RWPE2 (cell line): ENCODE measurements at regions not wholly inside any gene's neighbourhood (a gene's known extent, or its start where the extent isn't known, plus 50 kb on each side); places are given as distances from the start of the nearest gene placed in this dataset.

ENCODE experiments used
- ATAC-seq: fragments of 200-7000 bp; cut with Tn5 transposase; 3 replicates; pipeline ENCODE4 v1.9.1; 2021; ENCODE audit warnings: low read depth
- DNase-seq: peaks from one replicate; pipeline ENCODE4 v3.0.0-alpha.2; 2020; ENCODE audit warnings: low spot score
- H3K27ac ChIP-seq: fragments of 450-650 bp; 2 replicates; pipeline ENCODE4 v1.5.1; 2017; ENCODE audit warnings: mild to moderate bottlenecking; ENCODE audit not compliant: poor library complexity, severe bottlenecking
- H3K27me3 ChIP-seq: fragments of 250-450 bp; sonication (Bioruptor Pico); 2 replicates; pipeline ENCODE4 v1.5.1; 2021; ENCODE audit warnings: mild to moderate bottlenecking, moderate library complexity; ENCODE audit not compliant: insufficient read depth, poor library complexity, severe bottlenecking
- H3K36me3 ChIP-seq: fragments of 250-450 bp; sonication (Bioruptor Pico); 2 replicates; pipeline ENCODE4 v1.5.1; 2020; ENCODE audit warnings: low read depth, mild to moderate bottlenecking, moderate library complexity
- H3K4me1 ChIP-seq: fragments of 250-450 bp; sonication (Bioruptor Pico); 2 replicates; pipeline ENCODE4 v1.5.1; 2021; ENCODE audit warnings: mild to moderate bottlenecking, moderate library complexity; ENCODE audit not compliant: insufficient read depth, poor library complexity, severe bottlenecking
- H3K4me3 ChIP-seq: fragments of 250-450 bp; sonication (Bioruptor Pico); 2 replicates; pipeline ENCODE4 v1.5.1; 2021; ENCODE audit warnings: mild to moderate bottlenecking, moderate library complexity; ENCODE audit not compliant: severe bottlenecking
- H3K9me3 ChIP-seq: fragments of 250-450 bp; sonication (Bioruptor Pico); 2 replicates; pipeline ENCODE4 v1.5.1; 2021; ENCODE audit warnings: mild to moderate bottlenecking, moderate library complexity; ENCODE audit not compliant: severe bottlenecking
- TF ChIP-seq, protein P1 (sequence below): fragments of 450-650 bp; IDR thresholded peaks from one replicate; pipeline ENCODE4 v1.5.1; 2017; ENCODE audit warnings: mild to moderate bottlenecking, moderate library complexity; ENCODE audit not compliant: poor library complexity, severe bottlenecking

DNA sequence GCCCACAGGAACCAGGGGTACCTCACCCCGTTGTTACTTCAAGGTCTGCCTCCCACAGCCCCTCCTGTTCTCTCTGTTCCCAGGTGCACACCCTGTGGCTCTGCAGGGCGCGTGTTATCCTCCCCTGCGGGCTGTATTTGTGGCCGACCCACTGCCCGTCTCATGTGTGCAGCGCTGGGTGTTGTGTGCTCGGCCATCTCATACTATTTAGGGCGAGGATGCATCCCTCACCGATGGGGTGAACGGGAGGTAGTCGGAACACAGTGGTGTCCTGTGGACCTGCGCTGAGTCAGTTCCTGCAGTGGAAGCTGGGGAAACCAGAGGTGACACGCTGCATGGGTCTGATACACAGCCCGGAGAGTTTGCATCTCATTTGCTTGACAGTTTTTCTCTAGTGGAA, 94.5 kb upstream of the SULF2 start:
- Histone ChIP-seq H3K4me3 (no peak overlapping the region), H3K36me3 (no peaks in the 10 kb centered on the region), H3K9me3 (no peaks in the 10 kb centered on the region), H3K4me1 (no peaks in the 10 kb centered on the region), H3K27me3 (no peaks in the 10 kb centered on the region), H3K27ac (no peak overlapping the region)
- ATAC-seq (no peak), DNase-seq (peak; percentile 70)
- TF ChIP-seq, protein P1, sequence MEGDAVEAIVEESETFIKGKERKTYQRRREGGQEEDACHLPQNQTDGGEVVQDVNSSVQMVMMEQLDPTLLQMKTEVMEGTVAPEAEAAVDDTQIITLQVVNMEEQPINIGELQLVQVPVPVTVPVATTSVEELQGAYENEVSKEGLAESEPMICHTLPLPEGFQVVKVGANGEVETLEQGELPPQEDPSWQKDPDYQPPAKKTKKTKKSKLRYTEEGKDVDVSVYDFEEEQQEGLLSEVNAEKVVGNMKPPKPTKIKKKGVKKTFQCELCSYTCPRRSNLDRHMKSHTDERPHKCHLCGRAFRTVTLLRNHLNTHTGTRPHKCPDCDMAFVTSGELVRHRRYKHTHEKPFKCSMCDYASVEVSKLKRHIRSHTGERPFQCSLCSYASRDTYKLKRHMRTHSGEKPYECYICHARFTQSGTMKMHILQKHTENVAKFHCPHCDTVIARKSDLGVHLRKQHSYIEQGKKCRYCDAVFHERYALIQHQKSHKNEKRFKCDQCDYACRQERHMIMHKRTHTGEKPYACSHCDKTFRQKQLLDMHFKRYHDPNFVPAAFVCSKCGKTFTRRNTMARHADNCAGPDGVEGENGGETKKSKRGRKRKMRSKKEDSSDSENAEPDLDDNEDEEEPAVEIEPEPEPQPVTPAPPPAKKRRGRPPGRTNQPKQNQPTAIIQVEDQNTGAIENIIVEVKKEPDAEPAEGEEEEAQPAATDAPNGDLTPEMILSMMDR, result no peak

DNA sequence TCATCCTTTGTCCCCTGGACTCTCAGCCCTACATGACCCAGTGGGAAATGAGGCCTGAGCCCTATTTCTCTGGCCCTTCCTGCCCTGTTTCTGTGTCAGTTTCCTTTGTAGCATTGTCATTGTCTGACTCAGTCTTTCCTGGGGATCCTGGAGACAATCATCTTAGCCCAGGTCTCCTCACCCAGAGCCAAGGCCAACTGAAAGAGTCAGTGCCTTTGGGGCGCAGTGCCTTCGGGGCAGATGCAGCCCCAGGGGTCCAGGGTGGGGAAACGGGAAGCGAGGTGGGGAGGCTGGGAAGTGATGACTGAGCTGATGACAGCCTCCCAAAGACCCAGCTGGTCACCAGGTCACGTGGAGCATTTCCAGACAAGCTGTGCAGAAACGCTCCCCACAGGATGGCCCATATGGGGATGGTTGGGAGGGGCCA, 93.3 kb upstream of the SULF2 start:
- Histone ChIP-seq H3K27ac (no peak overlapping the region), H3K4me3 (no peak overlapping the region), H3K36me3 (no peaks in the 10 kb centered on the region), H3K9me3 (no peaks in the 10 kb centered on the region), H3K4me1 (no peaks in the 10 kb centered on the region), H3K27me3 (no peaks in the 10 kb centered on the region)
- ATAC-seq, result peak; percentile 44; the same call in 2 of the 3 replicates
- DNase-seq, result peak; percentile 78
- TF ChIP-seq, protein P1, result no peak

DNA sequence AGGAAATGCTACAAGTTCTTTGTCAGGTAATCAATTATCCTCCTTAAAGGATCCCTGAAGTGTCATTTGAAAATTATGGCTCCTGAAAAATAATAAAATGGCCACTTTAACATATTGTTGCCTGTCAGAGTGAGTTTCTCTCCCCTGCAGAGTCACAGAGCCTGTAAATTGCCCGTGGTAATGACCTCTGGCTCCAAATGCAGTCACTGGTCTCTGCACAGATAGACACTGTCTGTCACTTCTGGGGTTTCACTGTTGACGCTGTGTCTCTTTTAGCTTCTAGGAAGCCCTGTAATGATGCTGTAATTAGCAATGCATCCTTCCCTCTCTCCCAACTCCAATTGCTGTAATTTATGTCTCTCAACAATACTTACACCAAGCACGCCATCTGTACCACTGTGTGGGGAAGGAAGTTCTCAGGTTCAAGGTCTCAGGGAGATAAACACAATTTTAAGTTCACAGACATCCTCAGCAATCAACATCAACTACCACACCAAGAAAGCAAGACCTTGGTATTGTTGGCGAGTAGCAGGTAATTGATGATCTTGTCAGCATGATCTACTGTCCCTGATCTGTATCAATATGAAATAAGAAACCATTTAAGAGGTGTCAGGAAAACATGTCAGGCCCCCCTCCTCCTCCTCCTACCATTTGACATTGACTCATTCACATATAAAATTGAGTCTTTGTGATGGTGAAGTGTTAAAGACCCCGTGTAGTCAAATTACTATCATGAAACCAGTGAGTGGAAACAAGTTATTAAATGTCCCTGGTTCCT, 91.2 kb upstream of the SULF2 start:
- no peaks in the 10 kb centered on the region for H3K36me3 ChIP-seq
- TF ChIP-seq, protein P1, result no peak
- H3K27ac ChIP-seq, result no peak overlapping the region
- no peak for ATAC-seq
- no peak for DNase-seq
- no peaks in the 10 kb centered on the region for H3K9me3 ChIP-seq
- H3K4me3 ChIP-seq, result no peak overlapping the region
- H3K27me3 ChIP-seq, result no peaks in the 10 kb centered on the region
- no peaks in the 10 kb centered on the region for H3K4me1 ChIP-seq

DNA sequence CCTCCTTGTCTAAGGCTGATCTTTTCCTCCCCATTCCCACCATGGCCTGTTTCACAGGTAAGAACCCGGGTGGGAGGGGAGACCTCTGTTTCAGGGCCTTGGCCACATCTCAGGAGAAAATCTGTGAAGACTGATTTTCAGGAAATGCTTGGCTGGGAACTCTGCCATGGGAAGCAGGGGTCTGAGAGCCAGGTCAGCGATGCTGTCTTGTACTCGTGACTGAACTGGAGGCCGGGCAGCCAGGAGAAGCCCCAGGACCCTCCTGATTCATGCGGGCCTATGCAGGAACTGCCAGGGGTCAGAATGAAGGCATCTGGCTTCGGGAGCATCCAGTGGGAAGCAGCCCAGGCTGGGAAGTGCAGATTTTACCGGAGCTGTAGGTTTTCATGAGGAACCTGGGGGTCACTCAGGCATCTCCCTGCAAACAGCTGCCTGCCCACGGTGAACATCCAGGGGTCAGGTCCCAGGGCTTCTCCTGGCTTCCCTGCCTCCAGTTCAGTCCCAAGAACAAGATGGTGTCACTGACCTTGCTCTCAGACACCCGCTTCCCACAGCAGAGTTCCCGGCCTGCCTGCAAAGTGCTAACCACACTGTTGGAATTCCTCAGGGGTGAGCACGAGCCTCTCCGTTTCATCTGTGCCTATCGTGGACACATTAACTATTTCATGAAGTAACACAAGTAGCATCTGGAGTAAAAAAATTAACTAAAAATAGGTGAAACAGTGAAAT, 90.2 kb upstream of the SULF2 start:
- Histone ChIP-seq H3K9me3 (no peaks in the 10 kb centered on the region), H3K4me3 (no peak overlapping the region), H3K36me3 (no peaks in the 10 kb centered on the region), H3K4me1 (no peaks in the 10 kb centered on the region), H3K27me3 (no peaks in the 10 kb centered on the region), H3K27ac (no peak overlapping the region)
- DNase-seq (no peak), ATAC-seq (no peak)
- TF ChIP-seq, protein P1, result no peak
